HL-60 (cell line): ENCODE measurements at regions not wholly inside any gene's neighbourhood (a gene's known extent, or its start where the extent isn't known, plus 50 kb on each side); places are given as distances from the start of the nearest gene placed in this dataset.

Experiments used
- DNase-seq, 2 experiments: peaks; one replicate each; pipeline ENCODE4 v3.0.0-alpha.2; 2010 to 2020; ENCODE audit warnings: low read depth in 1 of 2, low spot score in 1 of 2
- H3K27ac ChIP-seq: fragments of 250-450 bp; sonication (Bioruptor Pico); replicated peaks from 2 replicates; pipeline ENCODE4 v1.5.1; 2020; ENCODE audit warnings: mild to moderate bottlenecking, moderate library complexity
- H3K27me3 ChIP-seq: fragments of 250-450 bp; sonication (Bioruptor Pico); 2 replicates; pipeline ENCODE4 v1.5.1; 2021; ENCODE audit warnings: mild to moderate bottlenecking, moderate library complexity; ENCODE audit not compliant: insufficient read depth, poor library complexity, severe bottlenecking
- H3K4me3 ChIP-seq: replicated peaks from 2 replicates; pipeline ENCODE4 v1.5.1; 2011; ENCODE audit warnings: mild to moderate bottlenecking, control low read depth, low read length; ENCODE audit not compliant: insufficient read depth
- CTCF ChIP-seq: IDR thresholded peaks from one replicate; pipeline ENCODE4 v1.5.1; 2011; ENCODE audit warnings: low read length, control low read depth, inconsistent platforms; ENCODE audit not compliant: insufficient read depth
- GABPA ChIP-seq: IDR thresholded peaks from 2 replicates; pipeline ENCODE4 v1.6.1; 2012; ENCODE audit warnings: low read depth
- POLR2AphosphoS5 ChIP-seq: IDR thresholded peaks from 2 replicates; pipeline ENCODE4 v1.6.1; 2012; ENCODE audit warnings: low read depth
- REST ChIP-seq: IDR thresholded peaks from 2 replicates; pipeline ENCODE4 v1.6.1; 2012; ENCODE audit warnings: low read depth; ENCODE audit not compliant: insufficient replicate concordance
- SPI1 ChIP-seq: IDR thresholded peaks from 2 replicates; pipeline ENCODE4 v1.6.1; 2012; ENCODE audit warnings: low read depth, mild to moderate bottlenecking, borderline replicate concordance

GRCh38 chr1:228903434-228904071 is 168.3 kb downstream of the RHOU start:
- H3K27ac ChIP-seq = no peak overlapping the region
- H3K27me3 ChIP-seq = no peaks in the 10 kb centered on the region
- TF ChIP-seq POLR2AphosphoS5 (no peak), SPI1 (no peak), GABPA (no peak), CTCF (no peak), REST (no peak)
- H3K4me3 ChIP-seq = no peak overlapping the region
- no peak for DNase-seq

GRCh38 chr1:228904222-228904621 is 168.9 kb downstream of the RHOU start:
- H3K27me3 ChIP-seq = no peaks in the 10 kb centered on the region
- TF ChIP-seq POLR2AphosphoS5 (no peak), CTCF (no peak), SPI1 (no peak)

GRCh38 chr1:228905701-228906101 is 170.4 kb downstream of the RHOU start:
- no peak overlapping the region for H3K27ac ChIP-seq
- TF ChIP-seq SPI1 (no peak), REST (no peak), POLR2AphosphoS5 (no peak), CTCF (no peak), GABPA (no peak)
- no peak overlapping the region for H3K4me3 ChIP-seq
- DNase-seq = no peak
- no peaks in the 10 kb centered on the region for H3K27me3 ChIP-seq

More at GRCh38 chr1:228904222-228904621, 168.9 kb downstream of the RHOU start:
- no peak for DNase-seq
- Histone ChIP-seq H3K27ac (no peak overlapping the region), H3K4me3 (no peak overlapping the region)

GRCh38 chr1:228906223-228906860 is 171.1 kb downstream of the RHOU start:
- H3K4me3 ChIP-seq = no peak overlapping the region
- no peaks in the 10 kb centered on the region for H3K27me3 ChIP-seq
- TF ChIP-seq REST (no peak), CTCF (no peak), POLR2AphosphoS5 (no peak), GABPA (no peak), SPI1 (no peak)
- no peak overlapping the region for H3K27ac ChIP-seq
- no peak for DNase-seq
